HepG2 (cell line): ENCODE measurements at regions not wholly inside any gene's neighbourhood (a gene's known extent, or its start where the extent isn't known, plus 50 kb on each side); places are given as distances from the start of the nearest gene placed in this dataset.

Experiments
- MTA1 ChIP-seq: sonication (generic); formaldehyde crosslinking; IDR thresholded peaks from 2 replicates; pipeline ENCODE4 v1.4.0; 2020; ENCODE audit warnings: missing genetic modification reagents, mild to moderate bottlenecking, borderline replicate concordance
- MTA3 ChIP-seq: sonication (generic); formaldehyde crosslinking; IDR thresholded peaks from 2 replicates; pipeline ENCODE4 v1.4.0; 2020; ENCODE audit warnings: missing genetic modification reagents
- NAIF1 ChIP-seq: sonication (generic); formaldehyde crosslinking; IDR thresholded peaks from 2 replicates; pipeline ENCODE4 v1.5.0; 2020; ENCODE audit warnings: mild to moderate bottlenecking, missing genetic modification reagents, borderline replicate concordance
- ZBTB43 ChIP-seq: sonication (generic); formaldehyde crosslinking; conservative IDR thresholded peaks from 2 replicates; pipeline ENCODE4 v1.4.0; 2020; ENCODE audit warnings: missing genetic modification reagents
- ZNF704 ChIP-seq: sonication (generic); formaldehyde crosslinking; IDR thresholded peaks from 2 replicates; pipeline ENCODE4 v1.8.1; 2023; ENCODE audit warnings: mild to moderate bottlenecking, inconsistent platforms, moderate library complexity, missing genetic modification reagents, borderline replicate concordance

DNA sequence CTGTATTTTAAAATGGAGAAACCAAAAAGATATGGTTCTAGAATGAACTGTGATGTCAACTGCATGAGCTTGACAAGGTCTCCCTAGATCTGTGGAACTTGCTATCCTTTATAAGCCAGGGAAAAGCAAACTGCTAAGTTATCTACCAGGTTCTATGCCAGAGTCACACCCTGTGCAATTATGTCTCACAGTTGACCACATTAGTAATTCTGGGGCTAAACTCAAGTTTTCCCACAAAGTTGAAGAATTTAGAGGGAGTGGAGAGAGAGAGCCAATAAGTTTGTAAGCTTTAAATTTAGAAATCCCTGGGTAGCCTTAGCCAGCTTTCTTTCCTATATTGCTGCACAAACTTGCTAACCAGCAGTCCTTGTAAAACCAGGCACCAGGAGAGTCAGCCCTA is 407.0 kb upstream of the SASH1 start:
- TF ChIP-seq MTA3 (no peak), MTA1 (CRISPR knock-in tag) (no peak), ZBTB43 (CRISPR knock-in tag) (no peak), ZNF704 (CRISPR knock-in tag) (no peak), NAIF1 (no peak)
